Lung (tissue), 11 donors: ENCODE measurements at regions not wholly inside any gene's neighbourhood (a gene's known extent, or its start where the extent isn't known, plus 50 kb on each side); places are given as distances from the start of the nearest gene placed in this dataset.
A peak's percentile ranks its signal among the peaks of the same experiment; 100 is the strongest.

ENCODE experiments used
- ATAC-seq: fragments of 200-7000 bp; cut with Tn5 transposase; one replicate; pipeline ENCODE4 v1.9.1; 2020; ENCODE audit warnings: moderate number of reproducible peaks; ENCODE audit not compliant: insufficient read depth, low FRiP score
- DNase-seq, 3 donors: peaks; one replicate each; pipeline ENCODE4 v3.0.0-alpha.2; 2013 to 2017
- H3K27ac ChIP-seq, 2 donors: one replicate each; pipeline ENCODE4 v1.5.1; 2013; ENCODE audit warnings: mild to moderate bottlenecking in 2 of 2, moderate library complexity in 2 of 2, control low read depth in 1 of 2, inconsistent platforms in 1 of 2, low read depth in 1 of 2, low read length in 1 of 2
- H3K27me3 ChIP-seq, 3 donors: one replicate each; pipeline ENCODE4 v1.5.1; 2013; ENCODE audit warnings: low read length in 2 of 3; ENCODE audit not compliant: control insufficient read depth in 3 of 3, insufficient read depth in 3 of 3
- H3K36me3 ChIP-seq, 4 donors: one replicate each; pipeline ENCODE4 v1.5.1; 2013; ENCODE audit warnings: low read length in 4 of 4, mild to moderate bottlenecking in 1 of 4, moderate library complexity in 1 of 4; ENCODE audit not compliant: control insufficient read depth in 4 of 4, insufficient read depth in 4 of 4
- H3K4me1 ChIP-seq, 5 donors: one replicate each; pipeline ENCODE4 v1.5.1; 2013; ENCODE audit warnings: low read length in 5 of 5, mild to moderate bottlenecking in 2 of 5, moderate library complexity in 1 of 5; ENCODE audit not compliant: control insufficient read depth in 5 of 5, insufficient read depth in 5 of 5
- H3K4me3 ChIP-seq: one replicate; pipeline ENCODE4 v1.5.1; 2013; ENCODE audit warnings: mild to moderate bottlenecking, control low read depth, moderate library complexity
- H3K9ac ChIP-seq, 2 donors: one replicate each; pipeline ENCODE4 v1.5.1; 2013; ENCODE audit warnings: low read length in 2 of 2, control low read depth in 1 of 2; ENCODE audit not compliant: insufficient read depth in 1 of 2
- H3K9me3 ChIP-seq, 4 donors: one replicate each; pipeline ENCODE4 v1.5.1; 2013; ENCODE audit warnings: low read length in 3 of 4, mild to moderate bottlenecking in 1 of 4, moderate library complexity in 1 of 4; ENCODE audit not compliant: control insufficient read depth in 4 of 4, insufficient read depth in 3 of 4
- WGBS, 2 donors: extraction: QIAGEN DNeasy Blood & Tissue Kit; methylation state at CpG; one replicate each; pipeline ENCODE4 v1.1.7; 2013; 5-methylcytosine and 5-hydroxymethylcytosine counted together
- TF ChIP-seq, protein P1 (sequence below): IDR thresholded peaks from 2 replicates; pipeline ENCODE4 v1.5.1; 2012; ENCODE audit warnings: mild to moderate bottlenecking; ENCODE audit errors: control extremely low read depth, extremely low read depth
- donor health status: control.
- donor health status: control.
- donor health status: Bipolar disorder and iron deficiency.
- donor health status: healthy.
- donor health status: DM: yes; HTN: yes; CAD: no.

DNA sequence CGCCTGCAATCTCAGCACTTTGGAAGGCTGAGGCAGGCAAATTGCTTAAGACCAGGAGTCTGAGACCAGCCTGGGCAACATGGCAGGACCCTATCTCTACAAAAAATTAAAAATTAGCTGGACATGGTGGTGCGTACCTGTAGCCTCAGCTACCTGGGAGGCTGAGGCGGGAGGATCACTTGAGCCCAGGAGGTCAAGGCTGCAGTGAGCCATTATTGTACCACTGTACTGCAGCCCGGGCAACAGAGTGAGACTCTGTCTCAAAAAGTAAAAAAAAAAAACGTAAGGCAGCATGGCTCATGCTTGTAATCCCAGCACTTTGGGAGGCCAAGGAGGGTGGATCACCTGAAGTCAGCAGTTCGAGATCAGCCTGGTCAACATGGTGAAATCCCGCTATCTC is 263.6 kb downstream of the PARN start:
- ATAC-seq = no peak

DNA sequence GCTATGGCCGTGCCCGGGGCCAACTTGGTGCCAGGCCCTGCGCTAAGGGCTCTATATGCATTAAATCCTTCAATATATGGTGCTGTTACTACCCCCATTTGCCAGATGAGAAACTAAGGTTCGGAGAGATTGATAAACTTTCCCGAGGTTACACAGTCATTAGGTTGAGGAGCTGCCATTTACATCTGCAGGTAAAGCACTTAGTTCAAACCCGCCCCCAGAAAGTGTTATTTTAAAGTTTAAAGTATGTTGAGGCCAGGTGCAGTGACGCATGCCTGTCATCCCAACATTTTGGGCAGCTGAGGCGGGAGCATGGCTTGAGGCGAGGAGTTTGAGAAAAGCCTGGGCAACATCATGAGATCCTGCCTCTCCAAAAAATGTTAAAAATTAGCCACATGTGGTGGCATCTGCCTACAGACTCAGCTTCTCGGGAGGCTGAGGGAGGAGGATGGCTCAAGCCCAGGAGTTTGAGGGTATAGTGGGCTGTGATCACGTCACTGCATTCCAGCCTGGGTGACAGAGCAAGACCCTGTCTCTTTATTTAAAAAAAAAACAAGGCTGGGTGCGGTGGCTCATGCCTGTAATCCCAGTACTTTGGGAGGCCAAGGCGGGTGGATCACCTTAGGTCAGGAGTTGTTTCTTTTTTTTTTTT is 264.7 kb downstream of the PARN start:
- DNase-seq (no peak), ATAC-seq (no peak)
- H3K27me3 ChIP-seq = peaks cover 0 to 7% (median 6%) of the 10 kb centered on the region in 3 donors
- H3K9ac ChIP-seq = no peak overlapping the region
- H3K36me3 ChIP-seq = no peaks in the 10 kb centered on the region
- no peak overlapping the region for H3K27ac ChIP-seq
- H3K4me1 ChIP-seq = peaks cover 0 to 4% (median 0%) of the 10 kb centered on the region in 5 donors
- no peaks in the 10 kb centered on the region for H3K9me3 ChIP-seq
- TF ChIP-seq, protein P1, sequence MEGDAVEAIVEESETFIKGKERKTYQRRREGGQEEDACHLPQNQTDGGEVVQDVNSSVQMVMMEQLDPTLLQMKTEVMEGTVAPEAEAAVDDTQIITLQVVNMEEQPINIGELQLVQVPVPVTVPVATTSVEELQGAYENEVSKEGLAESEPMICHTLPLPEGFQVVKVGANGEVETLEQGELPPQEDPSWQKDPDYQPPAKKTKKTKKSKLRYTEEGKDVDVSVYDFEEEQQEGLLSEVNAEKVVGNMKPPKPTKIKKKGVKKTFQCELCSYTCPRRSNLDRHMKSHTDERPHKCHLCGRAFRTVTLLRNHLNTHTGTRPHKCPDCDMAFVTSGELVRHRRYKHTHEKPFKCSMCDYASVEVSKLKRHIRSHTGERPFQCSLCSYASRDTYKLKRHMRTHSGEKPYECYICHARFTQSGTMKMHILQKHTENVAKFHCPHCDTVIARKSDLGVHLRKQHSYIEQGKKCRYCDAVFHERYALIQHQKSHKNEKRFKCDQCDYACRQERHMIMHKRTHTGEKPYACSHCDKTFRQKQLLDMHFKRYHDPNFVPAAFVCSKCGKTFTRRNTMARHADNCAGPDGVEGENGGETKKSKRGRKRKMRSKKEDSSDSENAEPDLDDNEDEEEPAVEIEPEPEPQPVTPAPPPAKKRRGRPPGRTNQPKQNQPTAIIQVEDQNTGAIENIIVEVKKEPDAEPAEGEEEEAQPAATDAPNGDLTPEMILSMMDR = no peak
- WGBS, 2 donors = 92 to 96% methylated on average over 13 of the region's 13 CpGs
- H3K4me3 ChIP-seq = no peak overlapping the region

More for the DNA sequence above, 263.6 kb downstream of the PARN start:
- Histone ChIP-seq H3K27ac (no peak overlapping the region), H3K9me3 (no peaks in the 10 kb centered on the region), H3K4me1 (peaks cover 0 to 4% (median 0%) of the 10 kb centered on the region in 5 donors), H3K36me3 (no peaks in the 10 kb centered on the region), H3K4me3 (no peak overlapping the region), H3K9ac (no peak overlapping the region), H3K27me3 (peaks cover 0 to 6% (median 5%) of the 10 kb centered on the region in 3 donors)
- DNase-seq = no peak
- WGBS, 2 donors = 93 to 97% methylated on average over 7 of the region's 7 CpGs
- TF ChIP-seq, protein P1 = no peak

DNA sequence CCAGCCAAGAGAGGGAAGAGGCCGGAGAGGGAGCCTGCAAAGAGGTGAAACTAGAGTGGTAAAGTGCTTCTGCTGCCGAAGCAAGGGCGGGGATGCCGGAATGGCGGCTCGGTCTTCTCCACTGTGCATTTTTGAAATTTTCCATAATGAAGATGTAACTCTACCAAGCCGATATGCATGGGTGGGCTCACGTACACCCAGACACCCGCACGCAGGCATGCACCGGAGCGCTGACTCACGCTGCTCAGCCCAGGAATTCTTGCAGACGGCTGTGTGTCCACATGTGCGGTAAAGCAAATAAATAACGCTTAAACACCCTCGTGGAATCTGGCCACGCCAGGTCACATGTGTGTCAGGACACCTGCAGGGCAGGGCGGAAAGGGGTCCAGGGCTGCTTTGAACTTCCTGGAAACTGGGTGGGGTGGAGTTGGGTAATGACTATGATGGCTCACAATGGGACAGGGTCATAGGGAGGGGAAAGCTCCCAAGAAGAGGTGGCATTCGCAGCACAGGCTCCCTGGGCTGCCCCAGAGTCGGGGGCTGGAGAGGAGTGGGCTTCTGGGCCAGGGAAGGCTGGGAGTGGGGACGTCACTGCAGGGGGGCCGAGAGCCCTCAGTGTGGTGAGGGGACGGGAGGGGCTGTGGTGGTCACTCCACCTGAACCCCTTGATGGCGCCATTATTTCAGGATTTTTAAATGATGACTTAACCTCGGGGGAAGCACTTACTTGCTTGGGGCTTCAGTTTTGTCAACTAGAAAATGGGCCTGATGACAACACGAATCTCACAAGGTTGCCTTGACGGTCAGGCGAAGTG is 265.5 kb downstream of the PARN start:
- Histone ChIP-seq H3K4me3 (peak overlapping the region; percentile 3), H3K27ac (peak overlapping the region in 1 of 2 donors; percentile 0), H3K36me3 (no peaks in the 10 kb centered on the region), H3K9me3 (no peaks in the 10 kb centered on the region), H3K27me3 (peaks cover 0 to 7% (median 6%) of the 10 kb centered on the region in 3 donors), H3K4me1 (peaks cover 0 to 4% (median 0%) of the 10 kb centered on the region in 5 donors), H3K9ac (no peak overlapping the region)
- DNase-seq (peak in 2 of 3 donors; percentile 20 to 29), ATAC-seq (no peak)
- 57 to 76% methylated on average over 29 of the region's 29 CpGs for WGBS, 2 donors
- TF ChIP-seq, protein P1 = no peak
